HCT116 (cell line): ENCODE measurements at regions not wholly inside any gene's neighbourhood (a gene's known extent, or its start where the extent isn't known, plus 50 kb on each side); places are given as distances from the start of the nearest gene placed in this dataset.
"Not testable (repeated sequence)": the region's sequence is repeated elsewhere in the genome, so short reads cannot be mapped to it uniquely, and the experiment has no call there.

Experiments
- ATAC-seq: fragments of 200-7000 bp; cut with Tn5 transposase; 2 replicates; pipeline ENCODE4 v1.9.1; 2020; ENCODE audit warnings: mild to moderate bottlenecking, moderate library complexity
- BruUV-seq: library from RNA; stranded (reverse); fragments of 400-500 nt; replicated peaks from 2 replicates; lab custom pipeline; 2021; lab: Mats Ljungman, UMichigan
- CTCF ChIA-PET: fragments of 300-600 bp; sonication (Branson Sonifier 250); formaldehyde crosslinking; loops from one replicate; lab custom pipeline; 2021; ENCODE audit warnings: antibody characterized with exemption; lab: Charles Lee
- POLR2A ChIA-PET: fragments of 300-600, 350-600 bp; sonication (Branson Sonifier 250); formaldehyde crosslinking; loops from one replicate; lab custom pipeline; 2021; ENCODE audit warnings: antibody characterized with exemption; lab: Charles Lee
- RAD21 ChIA-PET, 2 experiments: fragments of 300-600 bp; sonication (Branson Sonifier 250); formaldehyde crosslinking; loops; one replicate each; lab custom pipeline; 2023; ENCODE audit warnings: low total read pairs in 2 of 2; ENCODE audit not compliant: uncharacterized antibody in 2 of 2, unreplicated experiment in 2 of 2, low non-redundant PET in 1 of 2; lab: Charles Lee
- DNase-seq: peaks from one replicate; pipeline ENCODE4 v3.0.0-alpha.2; 2010; ENCODE audit warnings: low read depth, low spot score
- H2AFZ ChIP-seq: fragments of 200-600 bp; shearing (Covaris generic), sonication (generic); 2 replicates; pipeline ENCODE4 v1.6.1; 2017; ENCODE audit warnings: low read depth, mixed run types, mixed read lengths, antibody characterized with exemption, low read length; ENCODE audit not compliant: poor library complexity, severe bottlenecking
- H3K27ac ChIP-seq: 2 replicates; pipeline ENCODE4 v1.5.1; 2012; ENCODE audit warnings: low read depth, low read length
- H3K27me3 ChIP-seq: fragments of 200-600 bp; sonication (generic); 2 replicates; pipeline ENCODE4 v1.6.1; 2016; ENCODE audit warnings: mixed run types, low read length, mixed read lengths; ENCODE audit not compliant: insufficient read depth
- H3K36me3 ChIP-seq, 2 experiments: fragments of 200-500 bp in 1 of 2; fragments of 200-600 bp in 1 of 2; sonication (Bioruptor generic) in 1 of 2; sonication (generic) in 1 of 2; 2 replicates each; pipeline versions ENCODE4 v1.5.1 to v1.6.1; 2014 to 2016; ENCODE audit warnings: low read length in 2 of 2, inconsistent platforms in 1 of 2, mixed read lengths in 1 of 2, mixed run types in 1 of 2; ENCODE audit not compliant: insufficient read depth in 2 of 2, control insufficient read depth in 1 of 2
- H3K4me1 ChIP-seq, 2 experiments: fragments of 200-600 bp in 1 of 2; sonication (generic) in 1 of 2; 2 replicates each; pipeline versions ENCODE4 v1.5.1 to v1.6.1; 2012 to 2017; ENCODE audit warnings: low read length in 2 of 2, inconsistent platforms in 1 of 2, mild to moderate bottlenecking in 1 of 2, mixed read lengths in 1 of 2, mixed run types in 1 of 2, moderate library complexity in 1 of 2; ENCODE audit not compliant: insufficient read depth in 2 of 2, control insufficient read depth in 1 of 2
- H3K4me2 ChIP-seq: fragments of 200-600 bp; sonication (generic); 2 replicates; pipeline ENCODE4 v1.6.1; 2017; ENCODE audit warnings: mixed run types, low read length, mixed read lengths
- H3K4me3 ChIP-seq, 2 experiments: fragments of 200-600 bp in 1 of 2; sonication (generic) in 1 of 2; replicated peaks in 1 of 2; 2 replicates each; pipeline ENCODE4 v1.5.1; 2011 to 2016; ENCODE audit warnings: low read length in 2 of 2, control low read depth in 1 of 2, low read depth in 1 of 2, mild to moderate bottlenecking in 1 of 2, mixed read lengths in 1 of 2, mixed run types in 1 of 2
- H3K79me2 ChIP-seq: fragments of 200-600 bp; sonication (generic); 2 replicates; pipeline ENCODE4 v1.6.1; 2017; ENCODE audit warnings: mild to moderate bottlenecking, mixed run types, low read length, moderate library complexity, mixed read lengths; ENCODE audit not compliant: insufficient read depth
- H3K9ac ChIP-seq: fragments of 200-600 bp; sonication (generic); 2 replicates; pipeline ENCODE4 v1.6.1; 2016; ENCODE audit warnings: low read length, mixed read lengths
- H3K9me2 ChIP-seq: fragments of 200-600 bp; sonication (generic), shearing (Covaris generic); 2 replicates; pipeline ENCODE4 v1.6.1; 2017; ENCODE audit warnings: mixed run types, mild to moderate bottlenecking, moderate library complexity; ENCODE audit not compliant: insufficient read depth
- H3K9me3 ChIP-seq, 2 experiments: fragments of 200-500 bp in 1 of 2; fragments of 200-600 bp in 1 of 2; sonication (Bioruptor generic) in 1 of 2; sonication (generic) in 1 of 2; 2 replicates each; pipeline ENCODE4 v1.6.1; 2014 to 2017; ENCODE audit warnings: low read length in 2 of 2, mixed read lengths in 2 of 2, inconsistent platforms in 1 of 2, low read depth in 1 of 2, mild to moderate bottlenecking in 1 of 2, mixed run types in 1 of 2, moderate library complexity in 1 of 2; ENCODE audit not compliant: control insufficient read depth in 1 of 2, insufficient read depth in 1 of 2
- H4K20me1 ChIP-seq: fragments of 200-600 bp; sonication (generic), shearing (Covaris generic); 2 replicates; pipeline ENCODE4 v1.6.1; 2017; ENCODE audit warnings: mixed run types, mild to moderate bottlenecking, moderate library complexity; ENCODE audit not compliant: insufficient read depth
- ATF3 ChIP-seq: IDR thresholded peaks from 2 replicates; pipeline ENCODE4 v1.6.1; 2012
- CEBPB ChIP-seq: IDR thresholded peaks from 2 replicates; pipeline ENCODE4 v1.6.1; 2012; ENCODE audit warnings: low read depth
- CTCF ChIP-seq, 3 experiments: fragments of 200-600 bp in 1 of 3; sonication (generic) in 1 of 3; IDR thresholded peaks in 2 of 3; conservative IDR thresholded peaks in 1 of 3; 2 replicates each; pipeline ENCODE4 v1.5.1; 2012 to 2017; ENCODE audit warnings: low read depth in 2 of 3, low read length in 2 of 3, antibody characterized with exemption in 1 of 3, borderline replicate concordance in 1 of 3, control low read depth in 1 of 3, mild to moderate bottlenecking in 1 of 3, mixed read lengths in 1 of 3, mixed run types in 1 of 3, moderate library complexity in 1 of 3; ENCODE audit not compliant: insufficient read depth in 1 of 3
- ELF1 ChIP-seq: IDR thresholded peaks from 2 replicates; pipeline ENCODE4 v1.6.1; 2012; ENCODE audit warnings: low read depth, borderline replicate concordance
- MAX ChIP-seq: IDR thresholded peaks from 2 replicates; pipeline ENCODE4 v1.6.1; 2012
- REST ChIP-seq: IDR thresholded peaks from 2 replicates; pipeline ENCODE4 v1.6.1; 2012; ENCODE audit warnings: low read depth
- SIN3A ChIP-seq: IDR thresholded peaks from 2 replicates; pipeline ENCODE4 v1.6.1; 2012; ENCODE audit warnings: low read depth
- intact Hi-C: fragments of 100-400 bp; cut with micrococcal nuclease; formaldehyde crosslinking; loops from 2 replicates; pipeline ENCODE4 v1.10.0; 2022

- Histone ChIP-seq H3K9me2 (no peaks in the 10 kb centered on the region), H2AFZ (no peak overlapping the region), H3K4me1 (no peaks in the 10 kb centered on the region), H3K9me3 (no peaks in the 10 kb centered on the region), H3K27ac (no peak overlapping the region), H4K20me1 (no peaks in the 10 kb centered on the region), H3K36me3 (no peaks in the 10 kb centered on the region), H3K4me3 (no peak overlapping the region), H3K27me3 (peaks cover 10% of the 10 kb centered on the region; the same call in 1 of the 2 replicates), H3K4me2 (no peak overlapping the region), H3K9ac (no peak overlapping the region), H3K79me2 (no peaks in the 10 kb centered on the region)
- TF ChIP-seq REST (no peak), ELF1 (no peak), MAX (no peak), SIN3A (no peak), CTCF (IDR thresholded peaks at IDR 0.05 in 2 of 3, conservative IDR thresholded peaks at IDR 0.05 in 1 of 3; ENCODE audit: borderline replicate concordance in 1 of 3, insufficient read depth in 1 of 3, low read depth in 2 of 3, low read length in 2 of 3) (no peak), ATF3 (no peak), CEBPB (no peak)
- BruUV-seq: no TSS peak
- intact Hi-C loops: no loop called here
- CTCF ChIA-PET: interaction anchor here (1.5 kb wide), 1 partner anchor 9 kb away, joined by 5 read pairs; no protein-coding TSS in a partner anchor
- RAD21 ChIA-PET: no interaction called here
- no peak for ATAC-seq
- DNase-seq: no peak
- POLR2A ChIA-PET: no interaction called here
These were observed 244.8 kb upstream of the PLPP4 start for GRCh38 chr10:120212275-120212674.

GRCh38 chr10:120213283-120213682 is 243.7 kb upstream of the PLPP4 start:
- H3K9ac ChIP-seq, H3K9me3 ChIP-seq, H4K20me1 ChIP-seq, H2AFZ ChIP-seq, H3K4me1 ChIP-seq, DNase-seq, ATAC-seq, H3K27ac ChIP-seq, H3K79me2 ChIP-seq, H3K27me3 ChIP-seq, RAD21 ChIA-PET, H3K9me2 ChIP-seq, H3K4me2 ChIP-seq, POLR2A ChIA-PET, H3K4me3 ChIP-seq, H3K36me3 ChIP-seq, intact Hi-C loops, BruUV-seq: not testable (repeated sequence)
- CTCF ChIA-PET: interaction anchor here (0.6 to 1.5 kb wide), 2 partner anchors 8 to 523 kb away, joined by 4 to 5 read pairs; no protein-coding TSS in a partner anchor
